Parathyroid adenoma (tissue), 2 donors: ENCODE measurements at regions not wholly inside any gene's neighbourhood (a gene's known extent, or its start where the extent isn't known, plus 50 kb on each side); places are given as distances from the start of the nearest gene placed in this dataset.
"Not testable (repeated sequence)": the region's sequence is repeated elsewhere in the genome, so short reads cannot be mapped to it uniquely, and the experiment has no call there.

Experiments used
- H2AFZ ChIP-seq: fragments of 300-600 bp; sonication (generic); one replicate; pipeline ENCODE4 v1.7.0; 2017; ENCODE audit warnings: antibody characterized with exemption, mild to moderate bottlenecking
- H3K27ac ChIP-seq: fragments of 300-600 bp; sonication (generic); one replicate; pipeline ENCODE4 v1.7.0; 2017
- H3K27me3 ChIP-seq: fragments of 300-600 bp; sonication (generic); one replicate; pipeline ENCODE4 v1.7.0; 2017; ENCODE audit warnings: low read length; ENCODE audit not compliant: control insufficient read depth, insufficient read depth
- H3K36me3 ChIP-seq: fragments of 300-600 bp; sonication (generic); one replicate; pipeline ENCODE4 v1.7.0; 2017; ENCODE audit warnings: low read length; ENCODE audit not compliant: control insufficient read depth, insufficient read depth
- H3K4me1 ChIP-seq: fragments of 300-600 bp; sonication (generic); one replicate; pipeline ENCODE4 v1.7.0; 2017; ENCODE audit warnings: control low read depth
- H3K4me2 ChIP-seq: fragments of 300-600 bp; sonication (generic); one replicate; pipeline ENCODE4 v1.7.0; 2017; ENCODE audit warnings: low read length
- H3K4me3 ChIP-seq: fragments of 300-600 bp; sonication (generic); one replicate; pipeline ENCODE4 v1.7.0; 2017; ENCODE audit warnings: low read depth, low read length
- H3K79me2 ChIP-seq: fragments of 300-600 bp; sonication (generic); one replicate; pipeline ENCODE4 v1.7.0; 2017; ENCODE audit warnings: control low read depth
- H3K9ac ChIP-seq: fragments of 300-600 bp; sonication (generic); one replicate; pipeline ENCODE4 v1.7.0; 2017; ENCODE audit warnings: mild to moderate bottlenecking
- H3K9me3 ChIP-seq: fragments of 300-600 bp; sonication (generic); one replicate; pipeline ENCODE4 v1.7.0; 2017; ENCODE audit warnings: low read length; ENCODE audit not compliant: control insufficient read depth
- TF ChIP-seq, protein P1 (sequence below): fragments of 300-600 bp; sonication (generic); IDR thresholded peaks from one replicate; pipeline ENCODE4 v1.7.0; 2017; ENCODE audit warnings: antibody characterized with exemption, mild to moderate bottlenecking
- donor health status: primary hyperparathyroidism.

DNA sequence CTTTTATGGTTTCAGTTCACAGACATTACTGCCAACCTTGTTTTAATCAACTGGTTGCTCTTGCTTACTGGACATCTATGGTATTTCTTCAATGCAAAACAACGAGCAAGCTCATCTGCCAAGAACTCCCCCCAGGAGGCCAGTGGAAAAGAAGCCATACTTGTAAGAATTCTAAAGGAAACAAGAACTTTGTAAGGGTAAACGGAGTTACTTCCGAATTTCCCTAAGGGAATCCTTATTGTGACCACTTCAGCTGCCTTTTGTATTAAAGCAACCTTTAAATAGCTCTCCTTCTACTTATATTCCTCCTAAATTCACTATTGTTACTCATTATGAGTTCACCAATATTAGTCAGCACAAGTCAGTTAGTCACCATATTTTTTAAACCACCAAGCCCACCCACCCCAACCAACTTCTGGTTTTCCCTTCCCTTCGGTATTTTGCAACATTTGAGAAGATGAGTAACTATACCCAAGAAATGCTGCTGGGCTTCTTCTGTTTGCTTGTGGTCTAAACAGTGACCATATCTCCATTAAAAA is 602.8 kb upstream of the DIPK2B start:
- Histone ChIP-seq H3K4me3 (no peak overlapping the region), H3K4me2 (no peak overlapping the region), H3K9ac (no peak overlapping the region), H3K27me3 (no peaks in the 10 kb centered on the region), H3K4me1 (no peaks in the 10 kb centered on the region), H3K79me2 (no peaks in the 10 kb centered on the region), H2AFZ (no peak overlapping the region), H3K36me3 (no peaks in the 10 kb centered on the region), H3K9me3 (no peaks in the 10 kb centered on the region), H3K27ac (peak overlapping the region; percentile 36)
- TF ChIP-seq, protein P1, sequence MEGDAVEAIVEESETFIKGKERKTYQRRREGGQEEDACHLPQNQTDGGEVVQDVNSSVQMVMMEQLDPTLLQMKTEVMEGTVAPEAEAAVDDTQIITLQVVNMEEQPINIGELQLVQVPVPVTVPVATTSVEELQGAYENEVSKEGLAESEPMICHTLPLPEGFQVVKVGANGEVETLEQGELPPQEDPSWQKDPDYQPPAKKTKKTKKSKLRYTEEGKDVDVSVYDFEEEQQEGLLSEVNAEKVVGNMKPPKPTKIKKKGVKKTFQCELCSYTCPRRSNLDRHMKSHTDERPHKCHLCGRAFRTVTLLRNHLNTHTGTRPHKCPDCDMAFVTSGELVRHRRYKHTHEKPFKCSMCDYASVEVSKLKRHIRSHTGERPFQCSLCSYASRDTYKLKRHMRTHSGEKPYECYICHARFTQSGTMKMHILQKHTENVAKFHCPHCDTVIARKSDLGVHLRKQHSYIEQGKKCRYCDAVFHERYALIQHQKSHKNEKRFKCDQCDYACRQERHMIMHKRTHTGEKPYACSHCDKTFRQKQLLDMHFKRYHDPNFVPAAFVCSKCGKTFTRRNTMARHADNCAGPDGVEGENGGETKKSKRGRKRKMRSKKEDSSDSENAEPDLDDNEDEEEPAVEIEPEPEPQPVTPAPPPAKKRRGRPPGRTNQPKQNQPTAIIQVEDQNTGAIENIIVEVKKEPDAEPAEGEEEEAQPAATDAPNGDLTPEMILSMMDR: no peak

DNA sequence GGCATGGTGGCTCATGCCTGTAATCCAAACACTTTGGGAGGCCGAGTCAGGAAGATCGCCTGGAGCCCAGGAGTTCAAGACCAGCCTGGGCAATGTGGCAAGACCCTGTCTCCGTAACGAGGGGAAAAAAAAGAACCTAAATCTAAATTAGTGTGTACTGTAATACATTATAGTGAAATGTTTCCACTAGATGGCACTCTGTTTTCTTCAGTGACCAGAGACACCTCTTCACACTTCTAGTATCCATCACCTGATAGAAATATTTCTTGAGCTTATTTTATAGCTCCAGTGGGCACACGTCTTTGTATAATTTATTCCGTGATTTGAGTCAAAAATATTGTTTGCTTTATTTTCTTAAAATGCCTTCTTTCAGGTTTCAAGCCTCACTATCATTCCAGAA is 600.9 kb upstream of the DIPK2B start:
- H3K9ac ChIP-seq: no peak overlapping the region
- H3K27me3 ChIP-seq: no peaks in the 10 kb centered on the region
- TF ChIP-seq, protein P1: peak; percentile 20
- no peak overlapping the region for H3K4me3 ChIP-seq
- H3K36me3 ChIP-seq: no peaks in the 10 kb centered on the region
- no peak overlapping the region for H3K4me2 ChIP-seq
- H3K4me1 ChIP-seq: no peaks in the 10 kb centered on the region
- H3K9me3 ChIP-seq: no peaks in the 10 kb centered on the region
- no peaks in the 10 kb centered on the region for H3K79me2 ChIP-seq
- no peak overlapping the region for H2AFZ ChIP-seq
- no peak overlapping the region for H3K27ac ChIP-seq

DNA sequence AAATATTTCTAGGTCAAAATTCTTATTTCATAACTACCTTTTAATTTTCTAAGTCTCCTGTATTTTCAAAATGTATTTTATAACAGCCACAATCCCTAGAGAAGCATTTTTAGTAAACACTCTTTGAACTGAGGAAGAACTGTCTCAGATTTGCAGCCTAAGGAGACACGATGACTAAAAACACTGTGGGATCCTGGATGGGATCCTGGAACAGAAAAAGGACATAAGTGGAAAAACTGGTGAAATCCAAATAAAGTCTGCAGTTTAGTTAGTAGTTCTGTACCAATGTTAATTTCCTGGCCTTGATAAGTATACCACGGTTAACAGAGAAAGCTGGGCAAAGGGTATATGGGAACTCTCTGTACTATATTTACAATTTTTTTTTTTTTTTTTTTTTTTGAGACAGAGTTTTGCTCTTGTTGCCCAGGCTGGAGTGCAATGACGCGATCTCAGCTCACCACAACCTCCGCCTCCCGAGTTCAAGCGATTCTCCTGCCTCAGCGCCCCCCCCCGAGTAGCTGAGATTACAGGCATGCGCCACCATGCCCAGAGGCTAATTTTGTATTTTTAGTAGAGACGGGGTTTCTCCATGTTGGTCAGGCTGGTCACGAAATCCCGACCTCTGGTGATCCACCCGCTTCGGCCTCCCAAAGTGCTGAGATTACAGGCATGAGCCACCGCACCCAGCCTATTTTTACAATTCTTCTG is 600.2 kb upstream of the DIPK2B start:
- H3K9me3 ChIP-seq, H3K27ac ChIP-seq, H3K9ac ChIP-seq, H3K27me3 ChIP-seq, H3K4me3 ChIP-seq, H3K79me2 ChIP-seq, H3K4me2 ChIP-seq, H3K4me1 ChIP-seq, H3K36me3 ChIP-seq, H2AFZ ChIP-seq: not testable (repeated sequence)

DNA sequence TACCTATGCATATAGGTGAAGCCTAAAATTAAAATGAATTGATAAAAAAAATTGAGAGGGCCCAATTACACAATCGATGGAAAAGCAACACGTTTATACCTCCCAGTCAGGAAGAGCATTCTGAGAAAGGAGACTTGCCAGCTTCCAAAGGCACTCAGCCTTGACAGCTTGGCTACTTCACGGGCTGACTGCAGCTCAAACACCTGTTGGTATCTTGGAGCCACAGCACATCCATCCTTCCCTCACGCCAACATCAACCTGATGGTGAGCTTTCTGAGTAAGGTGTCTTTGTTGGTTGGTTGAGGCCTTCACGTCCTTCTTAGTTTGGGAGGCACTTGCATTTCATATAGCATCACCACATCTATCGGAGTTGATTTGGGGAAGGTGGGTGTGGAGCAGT is 598.9 kb upstream of the DIPK2B start:
- Histone ChIP-seq H3K9ac (no peak overlapping the region), H3K36me3 (no peaks in the 10 kb centered on the region), H3K4me3 (no peak overlapping the region), H3K27me3 (no peaks in the 10 kb centered on the region), H3K9me3 (no peaks in the 10 kb centered on the region), H3K4me2 (no peak overlapping the region), H3K27ac (no peak overlapping the region), H3K79me2 (no peaks in the 10 kb centered on the region), H2AFZ (no peak overlapping the region), H3K4me1 (no peaks in the 10 kb centered on the region)
- TF ChIP-seq, protein P1: no peak

DNA sequence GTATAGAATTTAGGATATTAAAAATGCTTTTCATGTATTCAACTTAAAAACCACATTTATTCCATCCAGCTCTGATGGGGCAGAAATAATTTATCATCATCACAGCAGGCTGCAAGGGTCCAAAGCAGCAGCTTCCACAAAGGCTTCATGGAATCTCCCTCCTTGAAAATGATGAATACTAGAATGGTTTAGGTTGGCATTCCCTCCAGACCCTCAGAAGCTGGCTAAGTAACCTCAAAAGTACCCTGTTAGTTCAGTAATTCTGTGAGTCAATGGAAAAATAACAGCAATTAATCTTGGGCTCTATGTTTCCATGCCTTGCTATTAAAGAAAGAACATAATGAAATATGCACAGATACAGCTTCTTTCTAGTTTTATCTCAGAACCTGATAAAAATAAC is 594.9 kb upstream of the DIPK2B start:
- no peaks in the 10 kb centered on the region for H3K79me2 ChIP-seq
- no peaks in the 10 kb centered on the region for H3K27me3 ChIP-seq
- H3K4me1 ChIP-seq: no peaks in the 10 kb centered on the region
- no peaks in the 10 kb centered on the region for H3K9me3 ChIP-seq
- no peak overlapping the region for H2AFZ ChIP-seq
- TF ChIP-seq, protein P1: no peak
- H3K4me3 ChIP-seq: no peak overlapping the region
- no peak overlapping the region for H3K4me2 ChIP-seq
- H3K27ac ChIP-seq: no peak overlapping the region
- H3K36me3 ChIP-seq: no peaks in the 10 kb centered on the region
- H3K9ac ChIP-seq: no peak overlapping the region
